Karpas-422 (cell line): ENCODE measurements at regions not wholly inside any gene's neighbourhood (a gene's known extent, or its start where the extent isn't known, plus 50 kb on each side); places are given as distances from the start of the nearest gene placed in this dataset.
"Not testable (repeated sequence)": the region's sequence is repeated elsewhere in the genome, so short reads cannot be mapped to it uniquely, and the experiment has no call there.

Experiments
- DNase-seq: peaks from one replicate; pipeline ENCODE4 v3.0.0-alpha.2; 2015
- H2AFZ ChIP-seq: fragments of 200-600 bp; sonication (generic); 2 replicates; pipeline ENCODE4 v1.6.1; 2014; ENCODE audit warnings: antibody characterized with exemption, low read length, mixed read lengths
- H3K27ac ChIP-seq: fragments of 200-600 bp; sonication (generic); 2 replicates; pipeline ENCODE4 v1.5.1; 2014; ENCODE audit warnings: mild to moderate bottlenecking, low read length, moderate library complexity
- H3K27me3 ChIP-seq: fragments of 200-600 bp; sonication (generic); 2 replicates; pipeline ENCODE4 v1.6.1; 2014; ENCODE audit warnings: low read length, mixed read lengths
- H3K36me3 ChIP-seq: fragments of 200-600 bp; sonication (generic); 2 replicates; pipeline ENCODE4 v1.6.1; 2014; ENCODE audit warnings: low read length, mixed read lengths; ENCODE audit not compliant: insufficient read depth
- H3K4me1 ChIP-seq: fragments of 200-600 bp; sonication (generic); 2 replicates; pipeline ENCODE4 v1.6.1; 2014; ENCODE audit warnings: mild to moderate bottlenecking, low read length, mixed read lengths
- H3K4me2 ChIP-seq: fragments of 200-600 bp; sonication (generic); 2 replicates; pipeline ENCODE4 v1.6.1; 2014; ENCODE audit warnings: low read length, low read depth, mild to moderate bottlenecking; ENCODE audit not compliant: poor library complexity, severe bottlenecking
- H3K4me3 ChIP-seq: fragments of 200-600 bp; sonication (generic); 2 replicates; pipeline ENCODE4 v1.5.1; 2014; ENCODE audit warnings: mild to moderate bottlenecking, antibody characterized with exemption, low read length, mixed read lengths
- H3K79me2 ChIP-seq: fragments of 200-600 bp; sonication (generic); 2 replicates; pipeline ENCODE4 v1.6.1; 2014; ENCODE audit warnings: mild to moderate bottlenecking, low read length, mixed read lengths
- H3K9ac ChIP-seq: fragments of 200-600 bp; sonication (generic); 2 replicates; pipeline ENCODE4 v1.6.0; 2014; ENCODE audit warnings: low read length
- H3K9me2 ChIP-seq: fragments of 200-600 bp; sonication (generic), shearing (Covaris generic); replicated peaks from 2 replicates; pipeline ENCODE4 v1.6.0; 2014; ENCODE audit warnings: mild to moderate bottlenecking, low read length, moderate library complexity; ENCODE audit not compliant: insufficient read depth
- H3K9me3 ChIP-seq: fragments of 300-700, 200-600 bp; sonication (generic); 2 replicates; pipeline ENCODE4 v1.6.1; 2014; ENCODE audit warnings: low read length, mixed read lengths
- H4K20me1 ChIP-seq: fragments of 200-600 bp; sonication (generic); 2 replicates; pipeline ENCODE4 v1.6.1; 2014; ENCODE audit warnings: mild to moderate bottlenecking, antibody characterized with exemption, low read length, low read depth; ENCODE audit not compliant: insufficient read depth

GRCh38 chr15:92819278-92820235 is 80.6 kb upstream of the CHD2 start:
- H3K27me3 ChIP-seq, result no peaks in the 10 kb centered on the region
- no peaks in the 10 kb centered on the region for H3K9me3 ChIP-seq
- H3K4me1 ChIP-seq, result peaks cover 71% of the 10 kb centered on the region
- peak overlapping the region; percentile 84 for H3K4me2 ChIP-seq
- no peaks in the 10 kb centered on the region for H3K79me2 ChIP-seq
- H3K36me3 ChIP-seq, result no peaks in the 10 kb centered on the region
- peak; percentile 51 for DNase-seq
- peak overlapping the region; percentile 64 for H3K4me3 ChIP-seq
- H3K9me2 ChIP-seq, result no peaks in the 10 kb centered on the region
- H3K9ac ChIP-seq, result peak overlapping the region; percentile 70
- peak overlapping the region; percentile 54 for H2AFZ ChIP-seq
- H4K20me1 ChIP-seq, result no peaks in the 10 kb centered on the region
- H3K27ac ChIP-seq, result peak overlapping the region; percentile 72

DNA sequence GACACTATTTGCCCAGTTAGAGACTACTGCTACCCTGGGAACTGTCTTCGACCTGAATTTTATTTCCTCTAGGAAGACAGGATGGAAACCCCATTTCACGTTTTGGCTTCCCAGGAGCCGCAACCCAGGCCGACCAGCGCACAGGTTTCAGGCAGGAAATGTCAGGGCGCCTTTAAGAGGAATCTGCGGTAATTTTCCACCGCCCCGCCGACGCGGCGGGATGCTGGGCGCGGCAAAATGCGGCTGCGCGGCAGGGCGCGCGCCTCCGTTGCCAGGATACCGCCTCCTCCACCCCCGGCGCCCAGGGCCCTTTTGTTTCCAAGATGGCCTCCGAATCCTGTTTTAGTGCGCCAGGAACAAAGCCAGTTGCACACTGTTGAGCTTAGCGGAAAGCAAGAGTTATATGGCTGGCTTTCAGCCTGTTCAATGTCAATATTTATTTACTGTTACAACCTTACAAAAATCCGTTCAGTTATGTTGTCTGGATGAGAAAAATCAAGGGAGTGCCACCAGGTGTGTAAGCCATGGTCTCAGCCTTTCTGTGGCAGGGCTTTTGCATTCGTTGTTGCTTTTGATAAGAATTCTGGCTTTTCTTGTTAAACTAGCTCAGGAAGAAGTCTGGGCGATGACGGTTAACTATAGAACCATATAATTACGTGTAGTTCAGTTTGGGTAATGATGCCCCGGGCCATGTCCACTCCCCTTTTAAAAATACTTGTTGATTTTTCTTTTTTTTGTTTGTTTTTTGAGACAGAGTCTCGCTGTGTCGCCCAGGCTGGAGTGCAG is 79.7 kb upstream of the CHD2 start:
- Histone ChIP-seq H3K4me1 (peaks cover 76% of the 10 kb centered on the region), H3K9me3 (no peaks in the 10 kb centered on the region), H3K27me3 (no peaks in the 10 kb centered on the region), H3K4me3 (peak overlapping the region; percentile 64), H3K27ac (peak overlapping the region; percentile 72), H3K79me2 (no peaks in the 10 kb centered on the region), H2AFZ (peak overlapping the region; percentile 54), H3K4me2 (peak overlapping the region; percentile 84), H4K20me1 (no peaks in the 10 kb centered on the region), H3K9ac (peak overlapping the region; percentile 70), H3K36me3 (no peaks in the 10 kb centered on the region), H3K9me2 (no peaks in the 10 kb centered on the region)
- peak; percentile 95 for DNase-seq

GRCh38 chr15:92821491-92822116 is 78.5 kb upstream of the CHD2 start:
- no peaks in the 10 kb centered on the region for H3K79me2 ChIP-seq
- peak overlapping the region; percentile 95 for H3K27ac ChIP-seq
- DNase-seq, result peak; percentile 66
- H3K9me2 ChIP-seq, result no peaks in the 10 kb centered on the region
- peak overlapping the region; percentile 62 for H3K9ac ChIP-seq
- peak overlapping the region; percentile 84 for H3K4me2 ChIP-seq
- no peaks in the 10 kb centered on the region for H3K9me3 ChIP-seq
- H2AFZ ChIP-seq, result peak overlapping the region; percentile 72; the same call in 1 of the 2 replicates
- peak overlapping the region; percentile 52; the same call in 1 of the 2 replicates for H3K4me3 ChIP-seq
- peaks cover 80% of the 10 kb centered on the region for H3K4me1 ChIP-seq
- no peaks in the 10 kb centered on the region for H3K36me3 ChIP-seq
- no peaks in the 10 kb centered on the region for H4K20me1 ChIP-seq
- no peaks in the 10 kb centered on the region for H3K27me3 ChIP-seq

DNA sequence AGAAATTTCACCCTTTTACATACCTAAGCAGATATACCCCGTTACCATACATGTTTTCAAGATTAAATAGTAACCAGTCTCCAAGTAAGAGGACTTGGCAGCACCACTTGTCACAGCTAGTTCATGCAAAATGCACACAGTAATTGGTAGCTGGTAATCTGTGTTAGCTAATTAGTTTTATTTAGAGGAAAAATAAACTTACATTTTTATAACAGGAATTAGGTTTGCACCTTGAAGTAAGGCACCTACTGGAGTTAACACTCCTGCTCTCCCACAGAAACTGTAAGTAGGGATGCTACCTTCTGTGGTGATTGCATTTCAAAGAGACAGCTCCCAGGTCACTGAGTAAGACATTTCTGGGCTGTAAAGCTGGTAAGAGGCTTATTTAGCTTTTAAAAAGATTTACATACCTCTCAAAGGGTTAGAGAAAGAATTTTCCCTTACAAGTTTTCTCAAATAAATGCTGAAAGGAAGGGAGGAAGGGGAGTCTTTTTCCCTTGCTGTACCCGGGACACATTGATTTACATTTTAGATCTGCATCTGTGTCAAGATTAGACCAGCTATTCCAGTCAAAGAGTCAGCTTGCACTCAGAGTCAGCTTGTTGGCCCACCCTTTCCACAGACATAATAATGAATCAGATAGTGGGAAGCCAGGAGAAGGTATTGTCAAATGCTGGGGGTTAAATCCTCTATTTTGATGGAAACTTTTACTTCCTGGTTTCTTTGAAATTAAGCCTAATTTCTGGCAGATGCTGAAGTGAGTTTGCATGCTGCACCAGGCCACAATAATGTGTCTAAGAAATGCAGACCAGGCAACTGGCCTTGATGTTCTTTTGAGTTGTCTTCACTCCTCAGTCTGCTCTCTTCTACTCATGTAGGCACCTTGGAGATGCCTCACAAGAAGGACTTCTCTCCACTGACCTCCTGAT is 77.6 kb upstream of the CHD2 start:
- H4K20me1 ChIP-seq, result no peaks in the 10 kb centered on the region
- H3K36me3 ChIP-seq, result no peaks in the 10 kb centered on the region
- no peaks in the 10 kb centered on the region for H3K9me3 ChIP-seq
- no peaks in the 10 kb centered on the region for H3K79me2 ChIP-seq
- peaks cover 71% of the 10 kb centered on the region for H3K4me1 ChIP-seq
- peak; percentile 64 for DNase-seq
- H3K9ac ChIP-seq, result peak overlapping the region; percentile 62
- peak overlapping the region; percentile 84 for H3K4me2 ChIP-seq
- no peaks in the 10 kb centered on the region for H3K27me3 ChIP-seq
- peak overlapping the region; percentile 95 for H3K27ac ChIP-seq
- H3K4me3 ChIP-seq, result peak overlapping the region; percentile 52
- no peaks in the 10 kb centered on the region for H3K9me2 ChIP-seq
- peak overlapping the region; percentile 72 for H2AFZ ChIP-seq

GRCh38 chr15:92825985-92826384 is 74.1 kb upstream of the CHD2 start:
- no peak overlapping the region for H3K4me3 ChIP-seq
- no peaks in the 10 kb centered on the region for H3K79me2 ChIP-seq
- no peak for DNase-seq
- H3K4me2 ChIP-seq, result no peak overlapping the region
- peak overlapping the region; percentile 79; the same call in 1 of the 2 replicates for H2AFZ ChIP-seq
- no peaks in the 10 kb centered on the region for H3K27me3 ChIP-seq
- H3K36me3 ChIP-seq, result no peaks in the 10 kb centered on the region
- H3K4me1 ChIP-seq, result peaks cover 57% of the 10 kb centered on the region
- no peaks in the 10 kb centered on the region for H3K9me3 ChIP-seq
- no peaks in the 10 kb centered on the region for H4K20me1 ChIP-seq
- peak overlapping the region; percentile 43 for H3K27ac ChIP-seq
- no peak overlapping the region for H3K9ac ChIP-seq
- no peaks in the 10 kb centered on the region for H3K9me2 ChIP-seq

DNA sequence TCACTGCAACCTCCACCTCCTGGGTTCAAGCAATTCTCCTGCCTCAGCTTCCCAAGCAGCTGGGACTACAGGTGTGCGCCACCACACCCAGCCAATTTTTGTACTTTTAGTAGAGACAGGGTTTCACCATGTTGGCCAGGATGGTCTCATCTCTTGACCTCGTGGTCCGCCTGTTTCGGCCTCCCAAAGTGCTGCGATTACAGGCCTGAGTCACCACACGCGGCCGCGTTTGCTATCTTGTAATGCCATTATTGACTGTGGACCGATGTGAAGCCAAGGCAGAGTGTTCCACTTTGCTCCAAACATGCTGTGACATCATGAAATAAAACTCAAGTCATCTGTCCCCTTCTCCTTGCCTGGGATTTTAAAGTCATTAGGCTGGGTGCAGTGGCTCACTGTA is 72.1 kb upstream of the CHD2 start:
- not testable (repeated sequence) for H3K4me2 ChIP-seq, H3K9me3 ChIP-seq, H3K4me3 ChIP-seq, H3K27me3 ChIP-seq, H3K27ac ChIP-seq, H3K9ac ChIP-seq, H2AFZ ChIP-seq, H3K9me2 ChIP-seq, H4K20me1 ChIP-seq, H3K79me2 ChIP-seq, DNase-seq, H3K36me3 ChIP-seq
- H3K4me1 ChIP-seq, result peaks cover 55% of the 10 kb centered on the region

GRCh38 chr15:92829875-92830274 is 70.2 kb upstream of the CHD2 start:
- Histone ChIP-seq H4K20me1 (no peaks in the 10 kb centered on the region), H3K9me2 (no peaks in the 10 kb centered on the region), H3K4me1 (peaks cover 56% of the 10 kb centered on the region), H3K4me2 (peak overlapping the region; percentile 93), H3K9ac (peak overlapping the region; percentile 62; the same call in 1 of the 2 replicates), H3K9me3 (no peaks in the 10 kb centered on the region), H3K27me3 (no peaks in the 10 kb centered on the region), H3K36me3 (no peaks in the 10 kb centered on the region), H3K4me3 (no peak overlapping the region), H2AFZ (peak overlapping the region; percentile 90), H3K79me2 (no peaks in the 10 kb centered on the region), H3K27ac (peak overlapping the region; percentile 99)
- DNase-seq, result peak; percentile 40
